SU-DHL-6 (cell line): ENCODE measurements at regions not wholly inside any gene's neighbourhood (a gene's known extent, or its start where the extent isn't known, plus 50 kb on each side); places are given as distances from the start of the nearest gene placed in this dataset.

Source experiments
- H2AFZ ChIP-seq: fragments of 200-600 bp; sonication (generic); 2 replicates; pipeline ENCODE4 v1.6.1; 2014; ENCODE audit warnings: low read depth, mild to moderate bottlenecking, moderate library complexity, mixed read lengths, antibody characterized with exemption, low read length; ENCODE audit not compliant: severe bottlenecking
- H3F3A ChIP-seq: fragments of 200-600 bp; shearing (Covaris generic); 2 replicates; pipeline ENCODE4 v1.6.0; 2016; ENCODE audit warnings: antibody characterized with exemption, mild to moderate bottlenecking; ENCODE audit not compliant: insufficient read depth
- H3K27ac ChIP-seq: fragments of 200-600 bp; sonication (generic); 2 replicates; pipeline ENCODE4 v1.5.1; 2016; ENCODE audit warnings: low read depth, mild to moderate bottlenecking, low read length, moderate library complexity, mixed read lengths
- H3K27me3 ChIP-seq: fragments of 200-600 bp; sonication (generic), shearing (Covaris generic); 2 replicates; pipeline ENCODE4 v1.6.0; 2014; ENCODE audit warnings: mild to moderate bottlenecking, low read length
- H3K36me3 ChIP-seq: fragments of 200-600 bp; sonication (generic); 2 replicates; pipeline ENCODE4 v1.6.1; 2014; ENCODE audit warnings: mild to moderate bottlenecking, low read length, mixed read lengths
- H3K4me2 ChIP-seq: fragments of 300-600, 200-600 bp; shearing (Covaris generic), sonication (generic); 2 replicates; pipeline ENCODE4 v1.6.0; 2014; ENCODE audit warnings: low read length, low read depth, mild to moderate bottlenecking; ENCODE audit not compliant: poor library complexity, severe bottlenecking
- H3K4me3 ChIP-seq: fragments of 200-600 bp; sonication (generic); 2 replicates; pipeline ENCODE4 v1.5.1; 2014; ENCODE audit warnings: antibody characterized with exemption, low read length, mild to moderate bottlenecking, mixed read lengths; ENCODE audit not compliant: insufficient read depth, poor library complexity, severe bottlenecking
- H3K79me2 ChIP-seq: fragments of 200-600 bp; sonication (generic); 2 replicates; pipeline ENCODE4 v1.6.1; 2014; ENCODE audit warnings: mild to moderate bottlenecking, low read length, moderate library complexity; ENCODE audit not compliant: insufficient read depth
- H3K9ac ChIP-seq: fragments of 200-600 bp; sonication (generic); 2 replicates; pipeline ENCODE4 v1.7.0; 2014; ENCODE audit warnings: mild to moderate bottlenecking, low read length
- H3K9me2 ChIP-seq: fragments of 200-600 bp; sonication (generic); replicated peaks from 2 replicates; pipeline ENCODE4 v1.6.1; 2014; ENCODE audit warnings: low read length; ENCODE audit not compliant: insufficient read depth
- H3K9me3 ChIP-seq: fragments of 200-600 bp; sonication (generic); 2 replicates; pipeline ENCODE4 v1.6.1; 2014; ENCODE audit warnings: low read length, mixed read lengths; ENCODE audit not compliant: insufficient read depth
- H4K20me1 ChIP-seq: fragments of 200-600 bp; sonication (generic); 2 replicates; pipeline ENCODE4 v1.6.1; 2014; ENCODE audit warnings: low read depth, mild to moderate bottlenecking, antibody characterized with exemption, low read length, moderate library complexity, mixed read lengths
- EZH2phosphoT487 ChIP-seq: fragments of 200-600 bp; sonication (generic), shearing (Covaris generic); conservative IDR thresholded peaks from 2 replicates; pipeline ENCODE4 v1.6.1; 2018; ENCODE audit warnings: mild to moderate bottlenecking, antibody characterized with exemption, low read length, moderate library complexity, mixed read lengths
- TF ChIP-seq, protein P1 (sequence below): fragments of 200-600 bp; sonication (generic); IDR thresholded peaks from one replicate; pipeline ENCODE4 v1.5.1; 2017; ENCODE audit warnings: antibody characterized with exemption, mild to moderate bottlenecking, low read length, moderate library complexity; ENCODE audit not compliant: insufficient read depth, poor library complexity, severe bottlenecking

GRCh38 chr20:16173044-16173443, 400.2 kb downstream of the KIF16B start:
- Histone ChIP-seq H3K79me2 (no peaks in the 10 kb centered on the region), H3K27me3 (no peaks in the 10 kb centered on the region), H3K4me3 (no peak overlapping the region), H3K9ac (no peak overlapping the region), H3F3A (no peaks in the 10 kb centered on the region), H3K9me3 (no peaks in the 10 kb centered on the region), H4K20me1 (no peaks in the 10 kb centered on the region), H3K27ac (no peak overlapping the region), H2AFZ (no peak overlapping the region), H3K4me2 (no peak overlapping the region), H3K9me2 (no peaks in the 10 kb centered on the region), H3K36me3 (no peaks in the 10 kb centered on the region)
- TF ChIP-seq, protein P1, sequence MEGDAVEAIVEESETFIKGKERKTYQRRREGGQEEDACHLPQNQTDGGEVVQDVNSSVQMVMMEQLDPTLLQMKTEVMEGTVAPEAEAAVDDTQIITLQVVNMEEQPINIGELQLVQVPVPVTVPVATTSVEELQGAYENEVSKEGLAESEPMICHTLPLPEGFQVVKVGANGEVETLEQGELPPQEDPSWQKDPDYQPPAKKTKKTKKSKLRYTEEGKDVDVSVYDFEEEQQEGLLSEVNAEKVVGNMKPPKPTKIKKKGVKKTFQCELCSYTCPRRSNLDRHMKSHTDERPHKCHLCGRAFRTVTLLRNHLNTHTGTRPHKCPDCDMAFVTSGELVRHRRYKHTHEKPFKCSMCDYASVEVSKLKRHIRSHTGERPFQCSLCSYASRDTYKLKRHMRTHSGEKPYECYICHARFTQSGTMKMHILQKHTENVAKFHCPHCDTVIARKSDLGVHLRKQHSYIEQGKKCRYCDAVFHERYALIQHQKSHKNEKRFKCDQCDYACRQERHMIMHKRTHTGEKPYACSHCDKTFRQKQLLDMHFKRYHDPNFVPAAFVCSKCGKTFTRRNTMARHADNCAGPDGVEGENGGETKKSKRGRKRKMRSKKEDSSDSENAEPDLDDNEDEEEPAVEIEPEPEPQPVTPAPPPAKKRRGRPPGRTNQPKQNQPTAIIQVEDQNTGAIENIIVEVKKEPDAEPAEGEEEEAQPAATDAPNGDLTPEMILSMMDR: no peak

DNA sequence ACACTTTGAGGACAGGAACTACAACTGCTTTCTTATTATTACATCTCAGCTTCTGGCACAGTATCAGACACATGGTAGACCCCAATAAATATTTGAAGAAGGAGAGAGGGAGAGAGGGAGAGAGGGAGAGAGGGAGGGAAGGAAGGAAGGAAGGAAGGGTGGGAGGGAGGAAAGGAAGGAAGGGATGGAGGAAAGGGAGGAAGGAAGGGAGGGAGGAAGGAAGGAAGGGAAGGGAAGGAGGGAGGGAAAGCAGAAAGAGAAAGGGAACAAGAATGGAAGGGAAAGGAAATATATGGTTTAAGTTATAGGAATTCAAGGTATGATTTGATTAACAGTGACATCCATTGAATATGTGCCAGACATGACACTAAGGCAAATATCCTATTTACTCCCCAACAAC, 402.1 kb downstream of the KIF16B start:
- H4K20me1 ChIP-seq: no peaks in the 10 kb centered on the region

DNA sequence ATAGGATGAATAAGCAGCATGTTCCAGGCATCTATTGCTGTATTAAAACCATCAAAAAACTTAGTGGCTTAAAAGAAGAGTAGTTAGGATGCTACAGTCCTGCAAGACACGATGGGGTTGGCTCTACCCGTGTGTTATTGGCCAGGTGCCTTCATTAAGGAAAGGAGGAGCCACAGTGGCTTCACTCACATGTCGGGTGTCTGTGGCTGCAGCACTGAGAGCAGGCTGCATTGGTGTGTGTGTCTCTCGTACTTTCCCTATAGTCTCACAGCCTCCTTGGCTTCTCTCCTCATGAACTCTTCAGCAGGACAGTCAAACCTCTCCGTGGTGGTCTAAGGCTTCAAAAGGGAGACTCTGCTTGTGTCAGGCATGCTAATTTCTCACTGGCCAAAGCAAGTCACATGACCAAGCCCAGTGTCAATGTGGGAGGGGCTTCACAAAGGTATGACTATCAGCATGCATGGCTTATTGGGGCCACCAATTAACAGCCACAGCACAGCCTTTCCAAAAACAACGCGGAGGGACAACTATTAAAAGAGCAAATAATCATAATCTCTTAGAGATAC, 402.8 kb downstream of the KIF16B start:
- Histone ChIP-seq H3K27ac (no peak overlapping the region), H3K4me2 (no peak overlapping the region), H3K79me2 (no peaks in the 10 kb centered on the region), H3F3A (no peaks in the 10 kb centered on the region), H3K36me3 (no peaks in the 10 kb centered on the region), H3K4me3 (no peak overlapping the region), H3K9me2 (no peaks in the 10 kb centered on the region), H3K9ac (no peak overlapping the region), H3K27me3 (no peaks in the 10 kb centered on the region), H4K20me1 (no peaks in the 10 kb centered on the region), H2AFZ (no peak overlapping the region), H3K9me3 (no peaks in the 10 kb centered on the region)
- TF ChIP-seq, protein P1: no peak
- TF ChIP-seq EZH2phosphoT487: no peak

More for the DNA sequence above, 402.1 kb downstream of the KIF16B start:
- TF ChIP-seq EZH2phosphoT487: no peak
- TF ChIP-seq, protein P1: no peak
- H3F3A ChIP-seq: no peaks in the 10 kb centered on the region
- no peaks in the 10 kb centered on the region for H3K79me2 ChIP-seq
- no peak overlapping the region for H3K4me2 ChIP-seq
- no peak overlapping the region for H3K9ac ChIP-seq
- no peaks in the 10 kb centered on the region for H3K36me3 ChIP-seq
- H3K27ac ChIP-seq: no peak overlapping the region
- no peak overlapping the region for H2AFZ ChIP-seq
- H3K9me3 ChIP-seq: no peaks in the 10 kb centered on the region
- no peaks in the 10 kb centered on the region for H3K27me3 ChIP-seq
- H3K9me2 ChIP-seq: no peaks in the 10 kb centered on the region
- no peak overlapping the region for H3K4me3 ChIP-seq
